ENCODE measurements at regions not wholly inside any gene's neighbourhood (a gene's known extent, or its start where the extent isn't known, plus 50 kb on each side); places are given as distances from the start of the nearest gene placed in this dataset.

- Histone ChIP-seq H3K4me1 (ENCODE audit: insufficient read depth, low read length) (no peaks in the 10 kb centered on the region), H3K27me3 (ENCODE audit: insufficient read depth, low read length) (no peaks in the 10 kb centered on the region), H3K9me3 (ENCODE audit: low read depth, low read length) (no peaks in the 10 kb centered on the region), H3K27ac (ENCODE audit: low read depth, low read length) (no peak overlapping the region), H3K4me3 (ENCODE audit: insufficient read depth, low read length) (no peak overlapping the region), H3K79me2 (ENCODE audit: insufficient read depth, low read length) (no peaks in the 10 kb centered on the region), H4K20me1 (ENCODE audit: insufficient read depth, low read length) (no peaks in the 10 kb centered on the region), H3K36me3 (ENCODE audit: insufficient read depth, low read length) (no peaks in the 10 kb centered on the region), H3K4me2 (ENCODE audit: insufficient read depth, low read length) (no peak overlapping the region), H2AFZ (ENCODE audit: low read length) (no peak overlapping the region)
- TF ChIP-seq CTCF (IDR thresholded peaks at IDR 0.05; ENCODE audit: extremely low read depth, low read depth, low read length) = no peak
- DNase-seq (ENCODE audit: insufficient read length, low spot score, missing footprints) = no peak
Measured at GRCh38 chr5:74342182-74342581, 298.3 kb downstream of the ENC1 start.

GRCh38 chr5:74341221-74341620 lies 299.3 kb downstream of the ENC1 start:
- no peaks in the 10 kb centered on the region for H3K9me3 ChIP-seq (ENCODE audit: low read depth, low read length)
- H3K4me3 ChIP-seq (ENCODE audit: insufficient read depth, low read length) = no peak overlapping the region
- no peaks in the 10 kb centered on the region for H4K20me1 ChIP-seq (ENCODE audit: insufficient read depth, low read length)
- H3K4me1 ChIP-seq (ENCODE audit: insufficient read depth, low read length) = no peaks in the 10 kb centered on the region
- no peak for DNase-seq (ENCODE audit: insufficient read length, low spot score, missing footprints)
- H3K79me2 ChIP-seq (ENCODE audit: insufficient read depth, low read length) = no peaks in the 10 kb centered on the region
- no peak for TF ChIP-seq CTCF (IDR thresholded peaks at IDR 0.05; ENCODE audit: extremely low read depth, low read depth, low read length)
- no peak overlapping the region for H3K27ac ChIP-seq (ENCODE audit: low read depth, low read length)
- H3K4me2 ChIP-seq (ENCODE audit: insufficient read depth, low read length) = no peak overlapping the region
- H2AFZ ChIP-seq (ENCODE audit: low read length) = no peak overlapping the region
- H3K36me3 ChIP-seq (ENCODE audit: insufficient read depth, low read length) = no peaks in the 10 kb centered on the region
- no peaks in the 10 kb centered on the region for H3K27me3 ChIP-seq (ENCODE audit: insufficient read depth, low read length)

- DNase-seq (ENCODE audit: insufficient read length, low spot score, missing footprints) = no peak
- Histone ChIP-seq H3K36me3 (ENCODE audit: insufficient read depth, low read length) (no peaks in the 10 kb centered on the region), H4K20me1 (ENCODE audit: insufficient read depth, low read length) (no peaks in the 10 kb centered on the region), H2AFZ (ENCODE audit: low read length) (no peak overlapping the region), H3K4me2 (ENCODE audit: insufficient read depth, low read length) (no peak overlapping the region), H3K79me2 (ENCODE audit: insufficient read depth, low read length) (no peaks in the 10 kb centered on the region), H3K4me3 (ENCODE audit: insufficient read depth, low read length) (no peak overlapping the region), H3K4me1 (ENCODE audit: insufficient read depth, low read length) (no peaks in the 10 kb centered on the region), H3K27ac (ENCODE audit: low read depth, low read length) (no peak overlapping the region), H3K27me3 (ENCODE audit: insufficient read depth, low read length) (no peaks in the 10 kb centered on the region), H3K9me3 (ENCODE audit: low read depth, low read length) (no peaks in the 10 kb centered on the region)
- no peak for TF ChIP-seq CTCF (IDR thresholded peaks at IDR 0.05; ENCODE audit: extremely low read depth, low read depth, low read length)
Measured at GRCh38 chr5:74340476-74340875, 300.1 kb downstream of the ENC1 start.

- Histone ChIP-seq H3K4me3 (ENCODE audit: insufficient read depth, low read length) (no peak overlapping the region), H2AFZ (ENCODE audit: low read length) (no peak overlapping the region), H3K79me2 (ENCODE audit: insufficient read depth, low read length) (no peaks in the 10 kb centered on the region), H3K4me1 (ENCODE audit: insufficient read depth, low read length) (no peaks in the 10 kb centered on the region), H3K27me3 (ENCODE audit: insufficient read depth, low read length) (no peaks in the 10 kb centered on the region), H4K20me1 (ENCODE audit: insufficient read depth, low read length) (no peaks in the 10 kb centered on the region), H3K9me3 (ENCODE audit: low read depth, low read length) (no peaks in the 10 kb centered on the region), H3K4me2 (ENCODE audit: insufficient read depth, low read length) (no peak overlapping the region), H3K36me3 (ENCODE audit: insufficient read depth, low read length) (no peaks in the 10 kb centered on the region), H3K27ac (ENCODE audit: low read depth, low read length) (no peak overlapping the region)
- DNase-seq (ENCODE audit: insufficient read length, low spot score, missing footprints) = no peak
- TF ChIP-seq CTCF (IDR thresholded peaks at IDR 0.05; ENCODE audit: extremely low read depth, low read depth, low read length) = no peak
Measured at GRCh38 chr5:74337984-74338310, 302.6 kb downstream of the ENC1 start.
